ENCODE measurements at regions not wholly inside any gene's neighbourhood (a gene's known extent, or its start where the extent isn't known, plus 50 kb on each side); places are given as distances from the start of the nearest gene placed in this dataset.
"Not testable (repeated sequence)": the region's sequence is repeated elsewhere in the genome, so short reads cannot be mapped to it uniquely, and the experiment has no call there.

- H3K4me1 ChIP-seq; DNase-seq; H3K9me3 ChIP-seq; H3K4me3 ChIP-seq; H3K36me3 ChIP-seq; H3K27ac ChIP-seq; intact Hi-C loops (cut with DNase I); ATAC-seq: not testable (repeated sequence)
- TF ChIP-seq CTCF (IDR thresholded peaks at IDR 0.05), result peak in 2 of 12 donors; percentile 6 to 44
- peaks cover 0 to 18% (median 0%) of the 10 kb centered on the region in 9 donors for H3K27me3 ChIP-seq
- 37 to 45% (median 44%) methylated on average over 12 to 16 of the region's 16 CpGs for WGBS, 4 donors
Measured at GRCh38 chr14:106334428-106335109, 808.2 kb downstream of the TMEM121 start.

- H3K4me1 ChIP-seq; H3K36me3 ChIP-seq; H3K4me3 ChIP-seq; DNase-seq; H3K9me3 ChIP-seq; ATAC-seq; intact Hi-C loops (cut with DNase I); H3K27ac ChIP-seq: not testable (repeated sequence)
- peaks cover 0 to 18% (median 0%) of the 10 kb centered on the region in 9 donors for H3K27me3 ChIP-seq
- WGBS, 4 donors, result 38 to 50% (median 47%) methylated on average over 5 to 6 of the region's 6 CpGs
Measured at GRCh38 chr14:106335110-106335429, 808.7 kb downstream of the TMEM121 start.

- H3K27me3 ChIP-seq, result peaks cover 0 to 21% (median 0%) of the 10 kb centered on the region in 9 donors
- H3K9me3 ChIP-seq; ATAC-seq; intact Hi-C loops (cut with DNase I); H3K36me3 ChIP-seq; H3K4me1 ChIP-seq; DNase-seq; H3K27ac ChIP-seq; H3K4me3 ChIP-seq: not testable (repeated sequence)
- WGBS, 4 donors, result 39 to 55% (median 51%) methylated on average over 12 to 15 of the region's 15 CpGs
Measured at GRCh38 chr14:106338775-106339174, 812.4 kb downstream of the TMEM121 start.

- 59 to 65% (median 62%) methylated on average over 2 of the region's 4 CpGs for WGBS, 4 donors
- intact Hi-C loops (cut with DNase I); H3K27ac ChIP-seq; H3K4me1 ChIP-seq; H3K4me3 ChIP-seq; H3K9me3 ChIP-seq; DNase-seq; H3K36me3 ChIP-seq; ATAC-seq: not testable (repeated sequence)
- H3K27me3 ChIP-seq, result peaks cover 0 to 37% (median 0%) of the 10 kb centered on the region in 9 donors
Measured at GRCh38 chr14:106340658-106341057, 814.3 kb downstream of the TMEM121 start.

GRCh38 chr14:106341161-106341560, 814.8 kb downstream of the TMEM121 start:
- H3K9me3 ChIP-seq; H3K27ac ChIP-seq; ATAC-seq; H3K4me1 ChIP-seq; H3K36me3 ChIP-seq; intact Hi-C loops (cut with DNase I); DNase-seq; H3K4me3 ChIP-seq: not testable (repeated sequence)
- peaks cover 0 to 43% (median 0%) of the 10 kb centered on the region in 9 donors for H3K27me3 ChIP-seq
- WGBS, 4 donors, result 51 to 61% (median 57%) methylated on average over 4 to 5 of the region's 5 CpGs

GRCh38 chr14:106343626-106344025, 817.2 kb downstream of the TMEM121 start:
- ATAC-seq (no peak), DNase-seq (no peak)
- intact Hi-C loops (cut with DNase I), result no loop called here
- peaks cover 0 to 65% (median 16%) of the 10 kb centered on the region in 9 donors for H3K27me3 ChIP-seq
- WGBS, 4 donors, result 41 to 60% (median 50%) methylated on average over 2 of the region's 2 CpGs
- no peaks in the 10 kb centered on the region for H3K4me1 ChIP-seq
- TF ChIP-seq POLR2A (IDR thresholded peaks at IDR 0.05) (no peak), CTCF (IDR thresholded peaks at IDR 0.05) (no peak)
- no peak overlapping the region for H3K4me3 ChIP-seq
- no peaks in the 10 kb centered on the region for H3K9me3 ChIP-seq
- no peaks in the 10 kb centered on the region for H3K36me3 ChIP-seq
- no peak overlapping the region for H3K27ac ChIP-seq

GRCh38 chr14:106344065-106344614, 817.8 kb downstream of the TMEM121 start:
- H3K27me3 ChIP-seq, result peaks cover 0 to 61% (median 13%) of the 10 kb centered on the region in 9 donors
- H3K36me3 ChIP-seq; H3K27ac ChIP-seq; H3K4me1 ChIP-seq; H3K9me3 ChIP-seq; H3K4me3 ChIP-seq; intact Hi-C loops (cut with DNase I); DNase-seq: not testable (repeated sequence)
- ATAC-seq, result peak in 2 of 4 donors; percentile 16 to 21
- WGBS, 4 donors, result 26 to 34% (median 30%) methylated on average over 4 to 5 of the region's 5 CpGs

GRCh38 chr14:106344791-106345479, 818.6 kb downstream of the TMEM121 start:
- ATAC-seq; H3K36me3 ChIP-seq; H3K9me3 ChIP-seq; H3K27ac ChIP-seq; H3K4me1 ChIP-seq; H3K4me3 ChIP-seq; DNase-seq; intact Hi-C loops (cut with DNase I): not testable (repeated sequence)
- WGBS, 4 donors, result 55 to 71% (median 65%) methylated on average over 3 to 5 of the region's 5 CpGs
- peaks cover 0 to 61% (median 13%) of the 10 kb centered on the region in 9 donors for H3K27me3 ChIP-seq

Measured in heart left ventricle (tissue), 16 donors.